Lung (tissue), 11 donors: ENCODE measurements at regions not wholly inside any gene's neighbourhood (a gene's known extent, or its start where the extent isn't known, plus 50 kb on each side); places are given as distances from the start of the nearest gene placed in this dataset.

Experiments used
- ATAC-seq: fragments of 200-7000 bp; cut with Tn5 transposase; one replicate; pipeline ENCODE4 v1.9.1; 2020; ENCODE audit warnings: moderate number of reproducible peaks; ENCODE audit not compliant: insufficient read depth, low FRiP score
- DNase-seq, 3 donors: peaks; one replicate each; pipeline ENCODE4 v3.0.0-alpha.2; 2013 to 2017
- H3K27ac ChIP-seq, 2 donors: one replicate each; pipeline ENCODE4 v1.5.1; 2013; ENCODE audit warnings: mild to moderate bottlenecking in 2 of 2, moderate library complexity in 2 of 2, control low read depth in 1 of 2, inconsistent platforms in 1 of 2, low read depth in 1 of 2, low read length in 1 of 2
- H3K27me3 ChIP-seq, 3 donors: one replicate each; pipeline ENCODE4 v1.5.1; 2013; ENCODE audit warnings: low read length in 2 of 3; ENCODE audit not compliant: control insufficient read depth in 3 of 3, insufficient read depth in 3 of 3
- H3K36me3 ChIP-seq, 4 donors: one replicate each; pipeline ENCODE4 v1.5.1; 2013; ENCODE audit warnings: low read length in 4 of 4, mild to moderate bottlenecking in 1 of 4, moderate library complexity in 1 of 4; ENCODE audit not compliant: control insufficient read depth in 4 of 4, insufficient read depth in 4 of 4
- H3K4me1 ChIP-seq, 5 donors: one replicate each; pipeline ENCODE4 v1.5.1; 2013; ENCODE audit warnings: low read length in 5 of 5, mild to moderate bottlenecking in 2 of 5, moderate library complexity in 1 of 5; ENCODE audit not compliant: control insufficient read depth in 5 of 5, insufficient read depth in 5 of 5
- H3K4me3 ChIP-seq: one replicate; pipeline ENCODE4 v1.5.1; 2013; ENCODE audit warnings: mild to moderate bottlenecking, control low read depth, moderate library complexity
- H3K9ac ChIP-seq, 2 donors: one replicate each; pipeline ENCODE4 v1.5.1; 2013; ENCODE audit warnings: low read length in 2 of 2, control low read depth in 1 of 2; ENCODE audit not compliant: insufficient read depth in 1 of 2
- H3K9me3 ChIP-seq, 4 donors: one replicate each; pipeline ENCODE4 v1.5.1; 2013; ENCODE audit warnings: low read length in 3 of 4, mild to moderate bottlenecking in 1 of 4, moderate library complexity in 1 of 4; ENCODE audit not compliant: control insufficient read depth in 4 of 4, insufficient read depth in 3 of 4
- WGBS, 2 donors: extraction: QIAGEN DNeasy Blood & Tissue Kit; methylation state at CpG; one replicate each; pipeline ENCODE4 v1.1.7; 2013; 5-methylcytosine and 5-hydroxymethylcytosine counted together
- TF ChIP-seq, protein P1 (sequence below): IDR thresholded peaks from 2 replicates; pipeline ENCODE4 v1.5.1; 2012; ENCODE audit warnings: mild to moderate bottlenecking; ENCODE audit errors: control extremely low read depth, extremely low read depth
- donor health status: control.
- donor health status: control.
- donor health status: Bipolar disorder and iron deficiency.
- donor health status: healthy.
- donor health status: DM: yes; HTN: yes; CAD: no.

DNA sequence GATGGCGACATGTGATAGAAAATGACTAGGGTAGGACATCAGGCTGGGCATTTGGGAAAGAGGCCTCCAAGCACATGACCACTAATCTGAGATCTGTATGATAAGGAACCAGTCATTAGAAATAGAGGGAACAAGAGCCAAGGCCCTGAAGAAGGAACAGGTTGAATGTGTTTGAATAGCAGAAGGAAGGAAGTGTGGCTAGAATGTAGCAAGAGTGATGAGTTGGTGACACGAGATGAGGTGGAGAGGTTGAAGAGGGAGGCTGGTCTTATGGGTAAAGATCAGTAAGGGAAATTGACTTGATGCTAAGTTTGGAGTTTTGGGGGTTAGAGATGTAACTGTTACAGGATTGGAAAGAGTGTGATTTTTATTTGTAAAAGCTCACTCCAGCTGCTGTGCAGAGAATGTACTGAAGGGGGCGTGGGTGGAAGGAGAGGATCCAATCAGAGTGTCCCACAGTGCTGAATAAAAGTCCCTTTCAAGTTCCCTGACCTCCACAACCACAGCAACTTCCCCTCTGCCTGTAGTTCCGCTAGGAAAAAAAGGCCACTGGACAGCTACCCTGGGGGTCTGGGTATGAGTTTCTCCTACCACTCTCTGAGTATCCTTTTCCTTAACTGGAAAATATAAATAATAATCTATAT, 295.0 kb downstream of the OMA1 start:
- TF ChIP-seq, protein P1, sequence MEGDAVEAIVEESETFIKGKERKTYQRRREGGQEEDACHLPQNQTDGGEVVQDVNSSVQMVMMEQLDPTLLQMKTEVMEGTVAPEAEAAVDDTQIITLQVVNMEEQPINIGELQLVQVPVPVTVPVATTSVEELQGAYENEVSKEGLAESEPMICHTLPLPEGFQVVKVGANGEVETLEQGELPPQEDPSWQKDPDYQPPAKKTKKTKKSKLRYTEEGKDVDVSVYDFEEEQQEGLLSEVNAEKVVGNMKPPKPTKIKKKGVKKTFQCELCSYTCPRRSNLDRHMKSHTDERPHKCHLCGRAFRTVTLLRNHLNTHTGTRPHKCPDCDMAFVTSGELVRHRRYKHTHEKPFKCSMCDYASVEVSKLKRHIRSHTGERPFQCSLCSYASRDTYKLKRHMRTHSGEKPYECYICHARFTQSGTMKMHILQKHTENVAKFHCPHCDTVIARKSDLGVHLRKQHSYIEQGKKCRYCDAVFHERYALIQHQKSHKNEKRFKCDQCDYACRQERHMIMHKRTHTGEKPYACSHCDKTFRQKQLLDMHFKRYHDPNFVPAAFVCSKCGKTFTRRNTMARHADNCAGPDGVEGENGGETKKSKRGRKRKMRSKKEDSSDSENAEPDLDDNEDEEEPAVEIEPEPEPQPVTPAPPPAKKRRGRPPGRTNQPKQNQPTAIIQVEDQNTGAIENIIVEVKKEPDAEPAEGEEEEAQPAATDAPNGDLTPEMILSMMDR: no peak
- WGBS, 2 donors: 37 to 42% methylated on average over 4 of the region's 4 CpGs
- ATAC-seq (no peak), DNase-seq (no peak)
- peaks cover 12 to 53% (median 41%) of the 10 kb centered on the region in 3 donors for H3K27me3 ChIP-seq
- H3K9me3 ChIP-seq: peaks cover 0 to 9% (median 1%) of the 10 kb centered on the region in 4 donors
- no peak overlapping the region for H3K27ac ChIP-seq
- H3K9ac ChIP-seq: no peak overlapping the region
- no peaks in the 10 kb centered on the region for H3K36me3 ChIP-seq
- H3K4me1 ChIP-seq: peaks cover 0 to 14% (median 5%) of the 10 kb centered on the region in 5 donors
- H3K4me3 ChIP-seq: no peak overlapping the region

DNA sequence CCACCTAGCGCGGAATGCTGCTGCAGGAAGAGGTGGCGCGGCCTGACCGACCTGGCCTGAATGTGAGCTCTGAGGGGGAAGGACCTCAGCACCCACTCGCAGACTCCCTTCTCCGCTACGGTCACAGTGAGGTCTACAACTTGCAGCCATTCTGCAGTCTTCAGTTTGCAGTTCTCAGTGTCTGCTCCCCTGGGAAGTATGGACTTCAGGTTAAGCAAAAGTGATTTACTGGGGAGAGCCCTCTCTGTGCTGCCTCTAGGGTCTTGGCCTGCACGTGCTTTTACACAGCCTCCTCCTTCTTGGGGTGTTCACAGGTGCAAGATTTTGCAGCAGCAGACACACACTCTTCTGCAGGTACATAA, 296.0 kb downstream of the OMA1 start:
- Histone ChIP-seq H3K4me3 (no peak overlapping the region), H3K27ac (no peak overlapping the region), H3K9me3 (peaks cover 0 to 5% (median 1%) of the 10 kb centered on the region in 4 donors), H3K4me1 (peaks cover 0 to 14% (median 5%) of the 10 kb centered on the region in 5 donors), H3K27me3 (peaks cover 12 to 61% (median 46%) of the 10 kb centered on the region in 3 donors), H3K9ac (no peak overlapping the region), H3K36me3 (no peaks in the 10 kb centered on the region)
- DNase-seq: no peak
- 15 to 20% methylated on average over 9 of the region's 9 CpGs for WGBS, 2 donors
- TF ChIP-seq, protein P1: no peak
- no peak for ATAC-seq

GRCh38 chr1:58249737-58250586, 296.6 kb downstream of the OMA1 start:
- peak; percentile 47 for ATAC-seq
- Histone ChIP-seq H3K27me3 (peaks cover 12 to 66% (median 48%) of the 10 kb centered on the region in 3 donors), H3K4me1 (peaks cover 0 to 14% (median 5%) of the 10 kb centered on the region in 5 donors), H3K9ac (no peak overlapping the region), H3K4me3 (no peak overlapping the region), H3K9me3 (peaks cover 0 to 5% (median 1%) of the 10 kb centered on the region in 4 donors), H3K27ac (no peak overlapping the region), H3K36me3 (no peaks in the 10 kb centered on the region)
- DNase-seq: peak; percentile 8 to 41 (median 21)
- 1 to 2% methylated on average over 60 to 81 of the region's 81 CpGs for WGBS, 2 donors
- TF ChIP-seq, protein P1: no peak
